ENCODE measurements at regions not wholly inside any gene's neighbourhood (a gene's known extent, or its start where the extent isn't known, plus 50 kb on each side); places are given as distances from the start of the nearest gene placed in this dataset.

GRCh38 chr7:156155988-156156733 lies 343.9 kb upstream of the SHH start:
- no peak for DNase-seq (ENCODE audit: low spot score)

GRCh38 chr7:156153590-156153989 lies 341.3 kb upstream of the SHH start:
- no peak for DNase-seq (ENCODE audit: low spot score)

GRCh38 chr7:156152390-156152789 lies 340.1 kb upstream of the SHH start:
- no peak for DNase-seq (ENCODE audit: low spot score)

GRCh38 chr7:156151658-156152057 lies 339.4 kb upstream of the SHH start:
- no peak for DNase-seq (ENCODE audit: low spot score)

- no peak for DNase-seq (ENCODE audit: low spot score)
Measured at GRCh38 chr7:156151078-156151477, 338.8 kb upstream of the SHH start.

GRCh38 chr7:156148995-156149394 lies 336.7 kb upstream of the SHH start:
- no peak for DNase-seq (ENCODE audit: low spot score)

- no peak for DNase-seq (ENCODE audit: low spot score)
Measured at GRCh38 chr7:156148547-156148946, 336.3 kb upstream of the SHH start.

- no peak for DNase-seq (ENCODE audit: low spot score)
Measured at GRCh38 chr7:156147756-156148504, 335.7 kb upstream of the SHH start.

- no peak for DNase-seq (ENCODE audit: low spot score)
Measured at GRCh38 chr7:156147104-156147503, 334.8 kb upstream of the SHH start.

GRCh38 chr7:156145996-156146395 lies 333.7 kb upstream of the SHH start:
- no peak for DNase-seq (ENCODE audit: low spot score)

- no peak for DNase-seq (ENCODE audit: low spot score)
Measured at GRCh38 chr7:156145184-156145583, 332.9 kb upstream of the SHH start.

- no peak for DNase-seq (ENCODE audit: low spot score)
Measured at GRCh38 chr7:156143683-156144082, 331.4 kb upstream of the SHH start.

- DNase-seq (ENCODE audit: low spot score), result no peak
Measured at GRCh38 chr7:156143158-156143557, 330.9 kb upstream of the SHH start.

GRCh38 chr7:156141941-156142340 lies 329.7 kb upstream of the SHH start:
- no peak for DNase-seq (ENCODE audit: low spot score)

- DNase-seq (ENCODE audit: low spot score), result no peak
Measured at GRCh38 chr7:156140896-156141295, 328.6 kb upstream of the SHH start.

- no peak for DNase-seq (ENCODE audit: low spot score)
Measured at GRCh38 chr7:156140447-156140846, 328.2 kb upstream of the SHH start.

GRCh38 chr7:156139633-156140032 lies 327.4 kb upstream of the SHH start:
- no peak for DNase-seq (ENCODE audit: low spot score)

GRCh38 chr7:156139112-156139511 lies 326.8 kb upstream of the SHH start:
- no peak for DNase-seq (ENCODE audit: low spot score)

- no peak for DNase-seq (ENCODE audit: low spot score)
Measured at GRCh38 chr7:156131881-156132280, 319.6 kb upstream of the SHH start.

GRCh38 chr7:156129522-156129921 lies 317.3 kb upstream of the SHH start:
- DNase-seq (ENCODE audit: low spot score), result no peak

- no peak for DNase-seq (ENCODE audit: low spot score)
Measured at GRCh38 chr7:156128496-156128895, 316.2 kb upstream of the SHH start.

GRCh38 chr7:156127166-156128134 lies 315.2 kb upstream of the SHH start:
- no peak for DNase-seq (ENCODE audit: low spot score)
